ENCODE measurements at regions not wholly inside any gene's neighbourhood (a gene's known extent, or its start where the extent isn't known, plus 50 kb on each side); places are given as distances from the start of the nearest gene placed in this dataset.
"Not testable (repeated sequence)": the region's sequence is repeated elsewhere in the genome, so short reads cannot be mapped to it uniquely, and the experiment has no call there.

- DNase-seq (ENCODE audit: low read depth): no peak
Observed at GRCh38 chr3:158026236-158026635, 80.0 kb downstream of the SHOX2 start.

GRCh38 chr3:158019897-158020296 is 86.3 kb downstream of the SHOX2 start:
- DNase-seq (ENCODE audit: low read depth): not testable (repeated sequence)

GRCh38 chr3:158018462-158018861 is 87.8 kb downstream of the SHOX2 start:
- DNase-seq (ENCODE audit: low read depth): no peak

GRCh38 chr3:158012901-158013300 is 93.3 kb downstream of the SHOX2 start:
- DNase-seq (ENCODE audit: low read depth): no peak

- DNase-seq (ENCODE audit: low read depth): no peak
Observed at GRCh38 chr3:158005391-158006100, 100.7 kb downstream of the SHOX2 start.

DNA sequence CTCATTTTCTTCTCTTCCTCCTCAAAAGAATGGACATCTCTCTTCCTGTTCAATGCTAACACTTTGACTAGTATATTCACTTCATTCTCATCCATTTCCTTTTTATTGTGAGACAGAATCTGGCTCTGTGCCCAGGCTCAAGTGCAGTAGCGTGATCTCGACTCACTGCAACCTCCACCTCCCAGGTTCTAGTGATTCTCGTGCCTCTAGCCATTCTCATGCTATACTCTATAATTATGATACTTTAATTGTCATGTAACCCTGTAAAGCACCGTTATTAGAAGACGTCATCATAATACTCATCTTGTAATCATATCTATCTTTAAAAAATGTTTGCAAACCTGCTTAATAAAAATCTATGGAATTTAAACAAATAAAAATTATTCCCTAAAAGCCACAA is 107.0 kb downstream of the SHOX2 start:
- no peak for DNase-seq (ENCODE audit: low read depth)

DNA sequence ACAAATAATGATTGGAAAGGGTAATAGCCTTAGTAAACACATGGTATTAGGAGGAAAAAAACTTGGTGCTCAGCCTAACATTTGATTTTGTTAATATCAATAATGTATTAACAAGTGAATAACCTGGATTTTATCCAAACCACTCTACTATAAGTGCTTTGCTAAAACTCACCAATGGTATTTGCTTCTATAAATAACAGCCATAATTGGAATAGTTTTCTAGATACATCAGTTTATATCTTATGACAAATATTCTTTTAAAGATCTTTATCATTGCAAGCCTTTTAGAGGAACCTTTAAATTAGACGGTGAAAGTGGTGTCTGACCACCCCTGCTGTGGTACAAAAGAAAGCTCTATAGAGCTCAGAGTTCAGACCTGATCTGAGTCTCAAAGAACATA is 123.9 kb downstream of the SHOX2 start:
- no peak for DNase-seq (ENCODE audit: low read depth)

DNA sequence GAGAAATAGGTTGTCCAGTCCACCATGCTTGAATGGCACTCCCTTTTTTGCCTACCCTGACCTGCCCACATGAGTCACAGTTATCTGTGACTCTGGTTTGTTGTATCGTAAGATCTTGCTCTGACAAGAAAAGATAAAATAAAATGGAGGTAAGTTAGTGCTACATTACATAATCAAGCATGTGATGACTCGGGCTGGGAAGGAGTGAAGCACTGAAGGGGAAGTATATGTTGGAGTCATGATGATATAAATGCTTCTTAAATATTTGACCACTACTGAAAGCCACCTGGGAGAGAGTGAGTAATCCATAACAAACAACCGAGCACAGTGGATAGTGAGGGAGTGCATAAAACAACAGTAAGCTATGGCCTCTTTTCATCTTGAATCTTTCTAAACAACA is 124.4 kb downstream of the SHOX2 start:
- DNase-seq (ENCODE audit: low read depth): no peak

GRCh38 chr3:157979022-157979421 is 127.2 kb downstream of the SHOX2 start:
- DNase-seq (ENCODE audit: low read depth): no peak

DNA sequence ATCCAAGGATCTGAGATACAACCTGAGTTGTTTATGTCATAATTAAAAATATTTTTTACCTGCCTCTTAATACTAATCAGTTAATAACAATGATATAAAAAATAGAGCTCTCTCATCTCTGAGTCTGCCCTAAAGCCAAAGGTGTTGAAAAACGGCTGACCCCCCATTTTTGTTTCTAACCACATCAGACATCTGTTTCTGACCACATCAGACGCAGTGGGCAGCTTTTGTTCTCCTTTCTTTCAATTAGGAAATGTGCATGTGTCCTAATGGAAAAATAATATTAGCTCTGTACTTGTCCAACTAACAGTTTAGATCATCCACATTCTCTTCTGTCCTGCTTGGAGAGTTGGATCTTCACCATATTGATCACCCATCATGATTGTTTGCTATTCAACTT is 144.6 kb downstream of the SHOX2 start:
- DNase-seq (ENCODE audit: low read depth): no peak

DNA sequence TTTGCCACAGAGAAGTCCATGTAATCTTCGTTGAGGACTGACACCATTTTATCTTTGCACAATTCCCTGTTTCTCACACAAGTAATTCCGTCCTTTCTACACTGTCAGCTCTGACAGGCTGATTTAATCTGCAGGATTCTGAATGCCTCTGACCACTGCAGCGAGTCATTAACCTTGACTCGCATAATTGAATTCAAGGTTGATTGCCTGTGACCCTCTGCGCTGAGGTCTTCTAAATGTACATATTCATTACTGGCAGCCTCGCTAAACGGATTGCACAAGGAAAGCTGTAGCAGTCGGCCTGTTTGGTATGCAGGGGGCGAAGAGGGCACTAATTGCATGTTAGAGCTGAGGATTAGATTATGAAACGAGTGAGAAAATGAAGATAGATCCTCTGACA is 147.8 kb downstream of the SHOX2 start:
- DNase-seq (ENCODE audit: low read depth): no peak

GRCh38 chr3:157956850-157957249 is 149.4 kb downstream of the SHOX2 start:
- no peak for DNase-seq (ENCODE audit: low read depth)

GRCh38 chr3:157956176-157956575 is 150.0 kb downstream of the SHOX2 start:
- no peak for DNase-seq (ENCODE audit: low read depth)

GRCh38 chr3:157953565-157953964 is 152.7 kb downstream of the SHOX2 start:
- no peak for DNase-seq (ENCODE audit: low read depth)

- DNase-seq (ENCODE audit: low read depth): no peak
Observed at GRCh38 chr3:157948605-157949383, 157.4 kb downstream of the SHOX2 start.

DNA sequence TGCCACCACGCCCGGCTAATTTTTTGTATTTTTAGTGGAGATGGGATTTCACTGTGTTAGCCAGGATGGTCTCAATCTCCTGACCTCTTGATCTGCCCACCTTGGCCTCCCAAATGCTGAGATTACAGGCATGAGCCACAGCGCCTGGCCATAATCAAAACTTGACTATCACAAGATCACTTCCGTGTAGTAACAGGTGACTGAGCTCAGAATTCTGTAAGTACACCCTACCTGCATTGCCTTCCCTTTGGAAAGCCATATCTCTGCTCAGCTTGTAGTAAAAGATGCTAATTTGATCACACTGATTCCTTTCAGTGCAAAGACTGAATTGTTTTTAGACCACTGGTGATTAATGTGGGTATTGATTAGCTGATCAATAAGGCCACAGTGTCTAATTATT is 167.1 kb downstream of the SHOX2 start:
- no peak for DNase-seq (ENCODE audit: low read depth)

DNA sequence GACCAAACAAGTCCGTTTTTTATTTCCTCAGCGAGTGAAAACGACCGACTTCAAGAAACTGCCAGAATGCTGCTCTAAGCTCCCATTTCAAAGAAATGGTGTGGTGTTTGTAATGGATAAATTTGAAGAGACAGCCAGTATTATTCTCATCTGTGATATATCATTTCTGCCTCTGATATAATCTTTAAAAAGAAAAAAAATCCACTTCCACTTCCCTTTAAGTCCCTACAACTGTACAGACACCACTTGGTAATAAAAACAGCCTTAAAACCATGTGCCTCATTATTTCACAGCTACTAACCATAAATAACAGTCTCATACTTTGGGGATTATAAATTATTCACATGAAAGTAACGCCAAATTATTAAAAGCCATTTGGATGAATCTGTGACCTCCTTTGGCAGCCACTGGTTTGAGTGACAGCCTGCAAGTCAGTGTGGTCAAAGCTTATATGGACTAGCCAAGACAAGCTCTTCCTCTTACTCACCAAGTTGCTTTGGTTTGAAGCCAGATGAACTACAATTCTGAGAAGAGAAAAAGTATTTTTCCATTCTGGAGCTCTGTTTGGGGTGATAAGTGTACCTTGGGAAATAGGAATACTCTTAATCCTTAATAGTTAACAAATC is 168.0 kb downstream of the SHOX2 start:
- no peak for DNase-seq (ENCODE audit: low read depth)

- DNase-seq (ENCODE audit: low read depth): no peak
Observed at GRCh38 chr3:157931517-157931916, 174.7 kb downstream of the SHOX2 start.

GRCh38 chr3:157930000-157930780 is 176.0 kb downstream of the SHOX2 start:
- no peak for DNase-seq (ENCODE audit: low read depth)

GRCh38 chr3:157926822-157927221 is 179.4 kb downstream of the SHOX2 start:
- DNase-seq (ENCODE audit: low read depth): no peak

GRCh38 chr3:157922614-157923013 is 183.6 kb downstream of the SHOX2 start:
- DNase-seq (ENCODE audit: low read depth): no peak

DNA sequence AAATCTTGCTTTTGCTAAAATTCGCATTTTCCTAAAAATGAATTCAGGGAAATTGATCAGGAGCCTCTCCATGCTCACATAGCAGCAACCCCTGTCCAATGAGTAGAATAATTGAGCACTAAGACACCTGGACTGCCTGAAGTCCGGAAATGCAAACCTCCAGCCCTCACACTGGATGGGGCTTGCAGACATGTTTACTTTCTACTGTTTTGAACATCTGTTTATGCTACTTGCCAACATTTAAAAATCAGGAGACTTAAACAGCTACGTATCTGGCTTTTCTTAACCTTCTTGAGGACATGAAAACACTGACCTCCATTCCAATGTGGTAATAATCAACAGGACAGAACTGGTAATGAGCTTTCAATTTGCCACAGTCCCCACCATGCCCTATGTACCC is 184.4 kb downstream of the SHOX2 start:
- DNase-seq (ENCODE audit: low read depth): no peak
